ENCODE measurements at regions not wholly inside any gene's neighbourhood (a gene's known extent, or its start where the extent isn't known, plus 50 kb on each side); places are given as distances from the start of the nearest gene placed in this dataset.

DNA sequence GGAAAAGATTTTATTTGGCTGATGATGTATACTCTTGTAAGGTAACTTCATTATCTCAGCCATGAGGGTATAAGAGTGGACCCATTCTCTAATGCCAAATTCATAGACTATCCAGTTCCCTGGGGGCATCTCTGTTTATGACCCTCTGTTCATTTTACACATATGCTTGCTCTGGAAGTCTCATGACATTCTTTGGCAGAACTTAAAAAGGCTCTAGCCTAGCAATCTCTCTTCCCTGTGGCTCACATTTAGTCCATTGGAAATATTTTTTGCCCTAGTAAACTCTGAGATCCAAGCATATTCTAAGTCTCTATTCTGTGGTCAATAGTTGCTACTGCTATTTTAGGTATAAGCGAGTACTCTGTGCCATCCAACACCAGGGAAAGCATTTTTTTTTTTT lies 1201.8 kb upstream of the ZEB2 start:
- no peak overlapping the region for H3K27ac Mint-ChIP-seq
- H2AFZ ChIP-seq, result no peak overlapping the region

More for the DNA sequence above, 1201.8 kb upstream of the ZEB2 start:
- H3K9me2 ChIP-seq (ENCODE audit: insufficient read depth), result 0 out of 2 replicates have a peak, but pooled peaks cover 3% of the 10 kb centered on the region
- H3K36me3 ChIP-seq (ENCODE audit: insufficient read depth), result no peaks in the 10 kb centered on the region
- H3K4me3 ChIP-seq, result no peak overlapping the region
- DNase-seq (ENCODE audit: low spot score) (no peak), ATAC-seq (no peak)
- no peak for TF ChIP-seq EZH2phosphoT487 (IDR thresholded peaks at IDR 0.05; ENCODE audit: unreplicated experiment)
- no peak for TF ChIP-seq STAT1 (IDR thresholded peaks at IDR 0.05; ENCODE audit: unreplicated experiment)
- no peak for TF ChIP-seq JUNB (IDR thresholded peaks at IDR 0.05; ENCODE audit: unreplicated experiment)
- TF ChIP-seq, protein P1, sequence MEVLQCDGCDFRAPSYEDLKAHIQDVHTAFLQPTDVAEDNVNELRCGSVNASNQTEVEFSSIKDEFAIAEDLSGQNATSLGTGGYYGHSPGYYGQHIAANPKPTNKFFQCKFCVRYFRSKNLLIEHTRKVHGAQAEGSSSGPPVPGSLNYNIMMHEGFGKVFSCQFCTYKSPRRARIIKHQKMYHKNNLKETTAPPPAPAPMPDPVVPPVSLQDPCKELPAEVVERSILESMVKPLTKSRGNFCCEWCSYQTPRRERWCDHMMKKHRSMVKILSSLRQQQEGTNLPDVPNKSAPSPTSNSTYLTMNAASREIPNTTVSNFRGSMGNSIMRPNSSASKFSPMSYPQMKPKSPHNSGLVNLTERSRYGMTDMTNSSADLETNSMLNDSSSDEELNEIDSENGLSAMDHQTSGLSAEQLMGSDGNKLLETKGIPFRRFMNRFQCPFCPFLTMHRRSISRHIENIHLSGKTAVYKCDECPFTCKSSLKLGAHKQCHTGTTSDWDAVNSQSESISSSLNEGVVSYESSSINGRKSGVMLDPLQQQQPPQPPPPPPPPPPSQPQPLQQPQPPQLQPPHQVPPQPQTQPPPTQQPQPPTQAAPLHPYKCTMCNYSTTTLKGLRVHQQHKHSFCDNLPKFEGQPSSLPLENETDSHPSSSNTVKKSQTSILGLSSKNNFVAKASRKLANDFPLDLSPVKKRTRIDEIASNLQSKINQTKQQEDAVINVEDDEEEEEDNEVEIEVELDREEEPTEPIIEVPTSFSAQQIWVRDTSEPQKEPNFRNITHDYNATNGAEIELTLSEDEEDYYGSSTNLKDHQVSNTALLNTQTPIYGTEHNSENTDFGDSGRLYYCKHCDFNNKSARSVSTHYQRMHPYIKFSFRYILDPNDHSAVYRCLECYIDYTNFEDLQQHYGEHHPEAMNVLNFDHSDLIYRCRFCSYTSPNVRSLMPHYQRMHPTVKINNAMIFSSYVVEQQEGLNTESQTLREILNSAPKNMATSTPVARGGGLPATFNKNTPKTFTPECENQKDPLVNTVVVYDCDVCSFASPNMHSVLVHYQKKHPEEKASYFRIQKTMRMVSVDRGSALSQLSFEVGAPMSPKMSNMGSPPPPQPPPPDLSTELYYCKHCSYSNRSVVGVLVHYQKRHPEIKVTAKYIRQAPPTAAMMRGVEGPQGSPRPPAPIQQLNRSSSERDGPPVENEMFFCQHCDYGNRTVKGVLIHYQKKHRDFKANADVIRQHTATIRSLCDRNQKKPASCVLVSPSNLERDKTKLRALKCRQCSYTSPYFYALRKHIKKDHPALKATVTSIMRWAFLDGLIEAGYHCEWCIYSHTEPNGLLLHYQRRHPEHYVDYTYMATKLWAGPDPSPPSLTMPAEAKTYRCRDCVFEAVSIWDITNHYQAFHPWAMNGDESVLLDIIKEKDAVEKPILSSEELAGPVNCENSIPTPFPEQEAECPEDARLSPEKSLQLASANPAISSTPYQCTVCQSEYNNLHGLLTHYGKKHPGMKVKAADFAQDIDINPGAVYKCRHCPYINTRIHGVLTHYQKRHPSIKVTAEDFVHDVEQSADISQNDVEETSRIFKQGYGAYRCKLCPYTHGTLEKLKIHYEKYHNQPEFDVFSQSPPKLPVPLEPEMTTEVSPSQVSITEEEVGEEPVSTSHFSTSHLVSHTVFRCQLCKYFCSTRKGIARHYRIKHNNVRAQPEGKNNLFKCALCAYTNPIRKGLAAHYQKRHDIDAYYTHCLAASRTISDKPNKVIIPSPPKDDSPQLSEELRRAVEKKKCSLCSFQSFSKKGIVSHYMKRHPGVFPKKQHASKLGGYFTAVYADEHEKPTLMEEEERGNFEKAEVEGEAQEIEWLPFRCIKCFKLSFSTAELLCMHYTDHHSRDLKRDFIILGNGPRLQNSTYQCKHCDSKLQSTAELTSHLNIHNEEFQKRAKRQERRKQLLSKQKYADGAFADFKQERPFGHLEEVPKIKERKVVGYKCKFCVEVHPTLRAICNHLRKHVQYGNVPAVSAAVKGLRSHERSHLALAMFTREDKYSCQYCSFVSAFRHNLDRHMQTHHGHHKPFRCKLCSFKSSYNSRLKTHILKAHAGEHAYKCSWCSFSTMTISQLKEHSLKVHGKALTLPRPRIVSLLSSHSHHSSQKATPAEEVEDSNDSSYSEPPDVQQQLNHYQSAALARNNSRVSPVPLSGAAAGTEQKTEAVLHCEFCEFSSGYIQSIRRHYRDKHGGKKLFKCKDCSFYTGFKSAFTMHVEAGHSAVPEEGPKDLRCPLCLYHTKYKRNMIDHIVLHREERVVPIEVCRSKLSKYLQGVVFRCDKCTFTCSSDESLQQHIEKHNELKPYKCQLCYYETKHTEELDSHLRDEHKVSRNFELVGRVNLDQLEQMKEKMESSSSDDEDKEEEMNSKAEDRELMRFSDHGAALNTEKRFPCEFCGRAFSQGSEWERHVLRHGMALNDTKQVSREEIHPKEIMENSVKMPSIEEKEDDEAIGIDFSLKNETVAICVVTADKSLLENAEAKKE (CRISPR knock-in tag; IDR thresholded peaks at IDR 0.05), result no peak
- TF ChIP-seq, protein P2, sequence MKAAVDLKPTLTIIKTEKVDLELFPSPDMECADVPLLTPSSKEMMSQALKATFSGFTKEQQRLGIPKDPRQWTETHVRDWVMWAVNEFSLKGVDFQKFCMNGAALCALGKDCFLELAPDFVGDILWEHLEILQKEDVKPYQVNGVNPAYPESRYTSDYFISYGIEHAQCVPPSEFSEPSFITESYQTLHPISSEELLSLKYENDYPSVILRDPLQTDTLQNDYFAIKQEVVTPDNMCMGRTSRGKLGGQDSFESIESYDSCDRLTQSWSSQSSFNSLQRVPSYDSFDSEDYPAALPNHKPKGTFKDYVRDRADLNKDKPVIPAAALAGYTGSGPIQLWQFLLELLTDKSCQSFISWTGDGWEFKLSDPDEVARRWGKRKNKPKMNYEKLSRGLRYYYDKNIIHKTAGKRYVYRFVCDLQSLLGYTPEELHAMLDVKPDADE (IDR thresholded peaks at IDR 0.05), result no peak
- H3K4me2 ChIP-seq, result no peak overlapping the region
- Mint-ChIP-seq H3K9me3 (peaks cover 3% of the 10 kb centered on the region; the same call in 2 of the 3 replicates), H3K4me1 (no peaks in the 10 kb centered on the region; the same call in 2 of the 3 replicates), H3K27me3 (ENCODE audit: insufficient read depth, low read depth, poor library complexity) (peaks cover under 1% of the 10 kb centered on the region), H3K36me3 (ENCODE audit: low read depth) (peaks cover 6% of the 10 kb centered on the region; the same call in 2 of the 3 replicates), H3K4me3 (no peak overlapping the region)
- no peak overlapping the region for H3K27ac ChIP-seq (ENCODE audit: low read depth)
- no peaks in the 10 kb centered on the region for H3K79me2 ChIP-seq (replicated peaks; ENCODE audit: insufficient read depth)
- no peaks in the 10 kb centered on the region for H3K4me1 ChIP-seq (ENCODE audit: insufficient read depth)
- no peaks in the 10 kb centered on the region for H3K27me3 ChIP-seq (ENCODE audit: insufficient read depth)
- no peaks in the 10 kb centered on the region for H3F3A ChIP-seq (replicated peaks; ENCODE audit: low read depth)
- H4K20me1 ChIP-seq (replicated peaks; ENCODE audit: insufficient read depth), result no peaks in the 10 kb centered on the region

Data from GM23338 (cell line).